A549 (cell line): ENCODE measurements at regions not wholly inside any gene's neighbourhood (a gene's known extent, or its start where the extent isn't known, plus 50 kb on each side); places are given as distances from the start of the nearest gene placed in this dataset.

ENCODE experiments used
- ATAC-seq, 2 experiments: fragments of 200-7000 bp in 1 of 2; fragments of >200 bp in 1 of 2; cut with Nextera tagmentation in 1 of 2; cut with Tn5 transposase in 1 of 2; 3 replicates each; pipeline versions ENCODE4 v1.8.0 to v1.9.1; 2018 to 2020; ENCODE audit warnings: mild to moderate bottlenecking in 1 of 2, moderate library complexity in 1 of 2
- CTCF ChIA-PET: fragments of 300-600 bp; sonication (Branson Sonifier 250); formaldehyde crosslinking; extraction: SDS; loops from one replicate; lab custom pipeline; 2021; ENCODE audit warnings: antibody characterized with exemption, inconsistent platforms; lab: Yijun Ruan, JAX
- POLR2A ChIA-PET: fragments of 350-600 bp; formaldehyde crosslinking; extraction: SDS; loops from one replicate; lab custom pipeline; 2021; ENCODE audit warnings: antibody characterized with exemption, inconsistent platforms; lab: Yijun Ruan, JAX
- DNase-seq, 2 experiments: peaks; one replicate each; pipeline versions ENCODE4 v3.0.0 to v3.0.0-alpha.2; 2011 to 2016; ENCODE audit warnings: low read depth in 1 of 2, low spot score in 1 of 2
- FAIRE-seq: peaks from 2 replicates; lab custom pipeline; 2011; peaks lifted over from hg19 to GRCh38; lab: Jason Lieb, UNC
- H3K27ac ChIP-seq, 2 experiments: fragments of >200 bp; sonication (Bioruptor Twin); formaldehyde crosslinking; 3 replicates each; pipeline ENCODE4 v1.5.1; 2016 to 2017
- H3K4me1 ChIP-seq: fragments of >200 bp; sonication (Bioruptor Twin); formaldehyde crosslinking; 3 replicates; pipeline ENCODE4 v1.6.1; 2016
- H3K4me2 ChIP-seq: fragments of >200 bp; sonication (Bioruptor Twin); formaldehyde crosslinking; 3 replicates; pipeline ENCODE4 v1.6.1; 2016
- H3K4me3 ChIP-seq: fragments of >200 bp; sonication (Bioruptor Twin); formaldehyde crosslinking; 3 replicates; pipeline ENCODE4 v1.5.1; 2016
- H3K9me3 ChIP-seq: fragments of >200 bp; sonication (Bioruptor Twin); formaldehyde crosslinking; 3 replicates; pipeline ENCODE4 v1.6.1; 2016
- CBX8 ChIP-seq: fragments of 200-600 bp; sonication (generic); IDR thresholded peaks from 2 replicates; pipeline ENCODE4 v1.6.1; 2016
- CHD2 ChIP-seq: fragments of 150-350 bp; IDR thresholded peaks from 2 replicates; pipeline ENCODE4 v1.6.1; 2014; ENCODE audit warnings: low read length; ENCODE audit not compliant: partially characterized antibody
- CHD4 ChIP-seq: fragments of 200-600 bp; sonication (generic); IDR thresholded peaks from 2 replicates; pipeline ENCODE4 v1.6.1; 2016; ENCODE audit warnings: antibody characterized with exemption, mild to moderate bottlenecking, borderline replicate concordance
- CTCF ChIP-seq: fragments of >200 bp; sonication (Bioruptor Twin); formaldehyde crosslinking; IDR thresholded peaks from 3 replicates; pipeline ENCODE4 v1.5.1; 2016
- FOSB ChIP-seq: fragments of 250-450 bp; sonication (Bioruptor Pico); IDR thresholded peaks from 2 replicates; pipeline ENCODE4 v1.5.0; 2020; ENCODE audit warnings: mild to moderate bottlenecking, moderate library complexity
- MAFK ChIP-seq: fragments of 450-650 bp; IDR thresholded peaks from 2 replicates; pipeline ENCODE4 v1.6.1; 2014; ENCODE audit not compliant: partially characterized antibody
- MAX ChIP-seq: IDR thresholded peaks from 2 replicates; pipeline ENCODE4 v1.6.1; 2012
- NFE2L2 ChIP-seq: fragments of 150-350 bp; conservative IDR thresholded peaks from 2 replicates; pipeline ENCODE4 v1.6.1; 2014; ENCODE audit warnings: low read length
- NPAS2 ChIP-seq: fragments of 250-450 bp; sonication (Bioruptor Pico); IDR thresholded peaks from 2 replicates; pipeline ENCODE4 v1.8.0; 2022; ENCODE audit warnings: mild to moderate bottlenecking, moderate library complexity, borderline replicate concordance
- NR3C1 ChIP-seq: fragments of >200 bp; sonication (Bioruptor Twin); formaldehyde crosslinking; IDR thresholded peaks from 3 replicates; pipeline ENCODE4 v1.6.1; 2017
- PHF8 ChIP-seq: fragments of 200-600 bp; sonication (generic); IDR thresholded peaks from 2 replicates; pipeline ENCODE4 v1.6.1; 2016; ENCODE audit warnings: low read depth, mild to moderate bottlenecking, antibody characterized with exemption, moderate library complexity, borderline replicate concordance
- POLR2A ChIP-seq: IDR thresholded peaks from 2 replicates; pipeline ENCODE4 v1.6.1; 2012; ENCODE audit warnings: mild to moderate bottlenecking, low read length
- POLR2AphosphoS2 ChIP-seq: conservative IDR thresholded peaks from 2 replicates; pipeline ENCODE4 v1.6.1; 2012; ENCODE audit warnings: low read length, improper control_type of control experiment, inconsistent platforms
- RAD21 ChIP-seq, 2 experiments: fragments of >200 bp in 1 of 2; sonication (Bioruptor Twin) in 1 of 2; formaldehyde crosslinking in 1 of 2; IDR thresholded peaks in 1 of 2; conservative IDR thresholded peaks in 1 of 2; 2 replicates in 1 of 2; 3 replicates in 1 of 2; pipeline ENCODE4 v1.6.1; 2012 to 2018; ENCODE audit warnings: inconsistent platforms in 1 of 2
- RCOR1 ChIP-seq: fragments of 150-350 bp; IDR thresholded peaks from 2 replicates; pipeline ENCODE4 v1.6.1; 2014; ENCODE audit warnings: antibody characterized with exemption, low read length, low read depth
- RNF2 ChIP-seq: fragments of 200-600 bp; sonication (generic); IDR thresholded peaks from 2 replicates; pipeline ENCODE4 v1.6.1; 2016; ENCODE audit warnings: low read depth, mild to moderate bottlenecking, antibody characterized with exemption, moderate library complexity, borderline replicate concordance
- SMC3 ChIP-seq: fragments of >200 bp; sonication (Bioruptor Twin); formaldehyde crosslinking; IDR thresholded peaks from 3 replicates; pipeline ENCODE4 v1.6.1; 2018; ENCODE audit warnings: inconsistent platforms
- SREBF2 ChIP-seq: fragments of 450-650 bp; IDR thresholded peaks from 2 replicates; pipeline ENCODE4 v1.6.1; 2014; ENCODE audit warnings: mild to moderate bottlenecking, moderate library complexity
- ZC3H11A ChIP-seq: fragments of 450-650 bp; IDR thresholded peaks from 2 replicates; pipeline ENCODE4 v1.6.1; 2014; ENCODE audit warnings: antibody characterized with exemption, mild to moderate bottlenecking
- ZSCAN20 ChIP-seq: fragments of 250-450 bp; sonication (Bioruptor Pico); IDR thresholded peaks from 2 replicates; pipeline ENCODE4 v1.8.0; 2022; ENCODE audit warnings: mild to moderate bottlenecking, moderate library complexity
- WGBS: methylation state at CpG from one replicate; pipeline ENCODE4 v1.1.6; 2017; ENCODE audit errors: missing lambda C conversion rate; 5-methylcytosine and 5-hydroxymethylcytosine counted together
- TF ChIP-seq, protein P1 (sequence below): fragments of 250-450 bp; sonication (Bioruptor Pico); IDR thresholded peaks from 2 replicates; pipeline ENCODE4 v1.5.0; 2021; ENCODE audit warnings: mild to moderate bottlenecking, moderate library complexity, borderline replicate concordance
- TF ChIP-seq, protein P2 (sequence below): fragments of 450-650 bp; IDR thresholded peaks from 2 replicates; pipeline ENCODE4 v1.6.1; 2014; ENCODE audit warnings: antibody characterized with exemption

DNA sequence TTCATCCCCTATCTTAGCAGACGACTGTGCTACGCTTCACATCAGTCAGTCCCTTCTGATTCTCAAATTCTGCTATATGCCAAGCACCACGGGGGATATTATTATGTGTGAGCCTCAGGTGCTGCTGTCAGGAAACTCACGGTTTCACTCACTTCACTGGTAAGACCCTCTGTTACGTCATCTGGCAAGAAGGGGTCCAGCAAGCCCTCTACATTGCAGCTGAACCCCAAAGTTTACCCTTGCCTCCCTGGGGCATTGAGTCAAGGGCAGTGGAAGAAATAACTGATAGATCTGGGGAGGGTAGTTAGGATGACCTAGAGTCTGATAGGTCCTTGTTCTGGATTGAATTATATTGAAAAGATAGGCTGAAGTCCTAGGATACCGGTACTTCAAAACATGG is 237.4 kb downstream of the RRAGC start (continued):
- TF ChIP-seq PHF8, result no peak

GRCh38 chr1:38616846-38617245 is 242.7 kb downstream of the RRAGC start:
- ChIA-PET CTCF (interaction anchor here (0.7 kb wide), 1 partner anchor 118 kb away, joined by 3 read pairs; no protein-coding TSS in a partner anchor), POLR2A (no interaction called here)
- FAIRE-seq (no peak), ATAC-seq (no peak), DNase-seq (no peak)
- 4% methylated on average over 3 of the region's 3 CpGs for WGBS
- no peaks in the 10 kb centered on the region for H3K4me1 ChIP-seq
- no peak overlapping the region for H3K4me2 ChIP-seq
- no peak overlapping the region for H3K27ac ChIP-seq
- no peak overlapping the region for H3K4me3 ChIP-seq
- no peak for TF ChIP-seq ZC3H11A
- TF ChIP-seq CTCF, result no peak
- TF ChIP-seq SREBF2, result no peak
- no peak for TF ChIP-seq RAD21 (conservative IDR thresholded peaks at IDR 0.05 in 1 of 2, IDR thresholded peaks at IDR 0.05 in 1 of 2)
- TF ChIP-seq POLR2AphosphoS2, result no peak
- TF ChIP-seq FOSB, result no peak
- TF ChIP-seq ZSCAN20 (CRISPR knock-in tag), result no peak
- TF ChIP-seq MAFK, result no peak
- no peak for TF ChIP-seq NPAS2 (CRISPR knock-in tag)
- no peak for TF ChIP-seq MAX
- no peak for TF ChIP-seq NR3C1
- TF ChIP-seq SMC3, result no peak
- no peak for TF ChIP-seq CHD4
- TF ChIP-seq, protein P1, sequence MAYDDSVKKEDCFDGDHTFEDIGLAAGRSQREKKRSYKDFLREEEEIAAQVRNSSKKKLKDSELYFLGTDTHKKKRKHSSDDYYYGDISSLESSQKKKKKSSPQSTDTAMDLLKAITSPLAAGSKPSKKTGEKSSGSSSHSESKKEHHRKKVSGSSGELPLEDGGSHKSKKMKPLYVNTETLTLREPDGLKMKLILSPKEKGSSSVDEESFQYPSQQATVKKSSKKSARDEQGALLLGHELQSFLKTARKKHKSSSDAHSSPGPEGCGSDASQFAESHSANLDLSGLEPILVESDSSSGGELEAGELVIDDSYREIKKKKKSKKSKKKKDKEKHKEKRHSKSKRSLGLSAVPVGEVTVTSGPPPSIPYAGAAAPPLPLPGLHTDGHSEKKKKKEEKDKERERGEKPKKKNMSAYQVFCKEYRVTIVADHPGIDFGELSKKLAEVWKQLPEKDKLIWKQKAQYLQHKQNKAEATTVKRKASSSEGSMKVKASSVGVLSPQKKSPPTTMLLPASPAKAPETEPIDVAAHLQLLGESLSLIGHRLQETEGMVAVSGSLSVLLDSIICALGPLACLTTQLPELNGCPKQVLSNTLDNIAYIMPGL, result no peak
- TF ChIP-seq RCOR1, result no peak
- TF ChIP-seq, protein P2, sequence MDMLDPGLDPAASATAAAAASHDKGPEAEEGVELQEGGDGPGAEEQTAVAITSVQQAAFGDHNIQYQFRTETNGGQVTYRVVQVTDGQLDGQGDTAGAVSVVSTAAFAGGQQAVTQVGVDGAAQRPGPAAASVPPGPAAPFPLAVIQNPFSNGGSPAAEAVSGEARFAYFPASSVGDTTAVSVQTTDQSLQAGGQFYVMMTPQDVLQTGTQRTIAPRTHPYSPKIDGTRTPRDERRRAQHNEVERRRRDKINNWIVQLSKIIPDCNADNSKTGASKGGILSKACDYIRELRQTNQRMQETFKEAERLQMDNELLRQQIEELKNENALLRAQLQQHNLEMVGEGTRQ, result no peak
- no peak for TF ChIP-seq NFE2L2
- no peaks in the 10 kb centered on the region for H3K9me3 ChIP-seq

DNA sequence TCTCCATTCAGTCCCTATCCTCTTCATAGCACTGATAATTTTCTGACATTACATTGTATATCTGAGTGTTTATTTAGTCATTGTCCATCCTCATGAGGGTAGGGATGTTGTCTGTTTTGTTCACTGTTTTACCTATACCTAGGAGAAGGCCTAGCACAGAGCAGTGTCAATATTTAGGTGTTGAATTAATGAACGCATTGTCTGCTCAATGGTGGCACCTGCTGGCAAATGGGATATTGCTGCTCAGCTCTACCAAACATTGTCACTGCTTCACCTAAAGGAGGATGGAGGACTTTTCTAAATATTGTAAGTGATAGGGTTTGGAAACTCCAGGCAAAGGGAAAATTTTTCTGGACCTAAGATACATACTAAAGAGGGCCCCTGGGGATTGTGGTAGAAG is 243.9 kb downstream of the RRAGC start:
- no peak for ATAC-seq
- no peaks in the 10 kb centered on the region for H3K4me1 ChIP-seq
- no peaks in the 10 kb centered on the region for H3K9me3 ChIP-seq
- no peak for DNase-seq
- CTCF ChIA-PET, result no interaction called here
- FAIRE-seq, result no peak
- WGBS, result 0% methylated on average over 1 of the region's 1 CpG
- POLR2A ChIA-PET, result no interaction called here
- no peak overlapping the region for H3K4me2 ChIP-seq
- TF ChIP-seq POLR2A (no peak), CHD2 (no peak), RNF2 (no peak), CBX8 (no peak), RAD21 (conservative IDR thresholded peaks at IDR 0.05 in 1 of 2, IDR thresholded peaks at IDR 0.05 in 1 of 2) (peak in 1 of 2 experiments; percentile 14; a peak in 1 of 5 replicates)
- TF ChIP-seq, all 56 proteins: peak for 1
- H3K27ac ChIP-seq, result no peak overlapping the region
- no peak overlapping the region for H3K4me3 ChIP-seq
